GM12872 (cell line): ENCODE measurements at regions not wholly inside any gene's neighbourhood (a gene's known extent, or its start where the extent isn't known, plus 50 kb on each side); places are given as distances from the start of the nearest gene placed in this dataset.

Experiments used
- CTCF ChIP-seq: IDR thresholded peaks from 3 replicates; pipeline ENCODE4 v1.5.1; 2011; ENCODE audit warnings: low read depth, mild to moderate bottlenecking, low read length, moderate library complexity; ENCODE audit not compliant: insufficient read depth

- no peak for TF ChIP-seq CTCF
Measured at GRCh38 chr3:73143401-73143800, 81.9 kb downstream of the EBLN2 start.

GRCh38 chr3:73143821-73144237 is 82.4 kb downstream of the EBLN2 start:
- TF ChIP-seq CTCF = no peak

- TF ChIP-seq CTCF = no peak
Measured at GRCh38 chr3:73144276-73144675, 82.8 kb downstream of the EBLN2 start.

GRCh38 chr3:73144828-73145227 is 83.4 kb downstream of the EBLN2 start:
- no peak for TF ChIP-seq CTCF

GRCh38 chr3:73148206-73148605 is 86.7 kb downstream of the EBLN2 start:
- TF ChIP-seq CTCF = no peak

GRCh38 chr3:73148682-73149081 is 87.2 kb downstream of the EBLN2 start:
- no peak for TF ChIP-seq CTCF

GRCh38 chr3:73150369-73151130 is 89.1 kb downstream of the EBLN2 start:
- TF ChIP-seq CTCF = no peak
